Right atrium auricular region (tissue), 2 donors: ENCODE measurements at regions not wholly inside any gene's neighbourhood (a gene's known extent, or its start where the extent isn't known, plus 50 kb on each side); places are given as distances from the start of the nearest gene placed in this dataset.

ENCODE experiments used
- DNase-seq: peaks from one replicate; pipeline ENCODE4 v3.0.0-alpha.2; 2019; ENCODE audit warnings: low spot score
- H3K27ac ChIP-seq, 2 donors: fragments of 200-600 bp; sonication (generic); 1 replicate in 1 of 2; 2 replicates in 1 of 2; pipeline ENCODE4 v1.5.1; 2016 to 2019
- H3K27me3 ChIP-seq, 2 donors: fragments of 200-600 bp; sonication (generic); one replicate each; pipeline versions ENCODE4 v1.5.1 to v1.6.0; 2017 to 2019
- H3K36me3 ChIP-seq: fragments of 200-600 bp; sonication (generic); one replicate; pipeline ENCODE4 v1.5.1; 2016
- H3K4me1 ChIP-seq, 2 donors: fragments of 200-600 bp; sonication (generic); one replicate each; pipeline versions ENCODE4 v1.5.1 to v1.6.0; 2017 to 2019
- H3K4me3 ChIP-seq, 2 donors: fragments of 200-600 bp; sonication (generic); 1 replicate in 1 of 2; 2 replicates in 1 of 2; pipeline ENCODE4 v1.5.1; 2017 to 2019; ENCODE audit warnings: mild to moderate bottlenecking in 1 of 2, moderate library complexity in 1 of 2
- H3K9me3 ChIP-seq, 2 donors: fragments of 200-600 bp; sonication (generic); one replicate each; pipeline ENCODE4 v1.5.1; 2019
- TF ChIP-seq, protein P1 (sequence below), 2 donors: fragments of 200-600 bp; sonication (generic); IDR thresholded peaks; one replicate each; pipeline ENCODE4 v1.5.1; 2019; ENCODE audit warnings: antibody characterized with exemption in 2 of 2

DNA sequence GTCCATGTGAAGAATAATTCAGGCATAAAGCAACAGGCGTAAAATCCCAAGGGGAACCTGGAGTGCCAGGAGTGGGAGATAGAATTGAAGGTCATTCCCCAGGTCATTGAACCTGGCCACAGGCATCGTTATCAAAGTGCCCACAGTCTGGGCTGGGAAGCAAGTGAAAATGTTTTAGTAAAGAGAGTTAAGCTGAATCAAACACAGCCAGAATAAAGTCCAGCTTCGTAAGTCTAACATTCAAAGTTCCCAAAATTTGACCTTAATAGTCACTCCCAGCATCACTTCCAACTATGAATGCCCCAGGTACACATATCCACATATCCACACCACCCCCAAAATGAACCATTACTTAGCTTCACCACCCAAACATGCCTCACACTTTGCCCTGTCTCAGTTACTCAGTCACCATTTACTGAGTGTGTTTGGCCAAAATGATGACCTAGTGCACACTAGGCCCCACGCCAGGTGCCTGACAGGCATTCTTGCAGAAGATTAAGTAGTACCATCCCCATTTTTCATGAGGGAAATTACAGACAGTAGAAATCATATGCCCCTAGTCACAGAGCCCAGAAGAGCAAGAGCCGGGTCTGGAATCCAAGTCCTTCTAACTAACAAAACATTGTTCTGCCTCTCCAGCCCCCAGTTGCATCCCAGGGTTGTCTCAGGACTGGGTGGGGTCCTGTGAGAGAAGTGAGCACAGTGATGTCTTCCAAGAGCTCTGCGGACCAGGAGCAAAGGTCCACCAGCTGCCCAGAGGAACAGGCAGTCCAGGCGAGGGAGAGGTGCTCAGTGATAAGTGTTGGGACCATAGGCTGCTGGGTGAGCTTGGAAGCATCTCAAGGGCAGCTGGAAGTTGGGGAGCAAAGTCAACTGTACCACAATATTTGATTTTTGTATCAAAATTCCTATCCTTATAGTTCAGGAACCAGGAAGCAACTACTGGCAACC is 65.2 kb upstream of the MYCN start:
- TF ChIP-seq, protein P1, sequence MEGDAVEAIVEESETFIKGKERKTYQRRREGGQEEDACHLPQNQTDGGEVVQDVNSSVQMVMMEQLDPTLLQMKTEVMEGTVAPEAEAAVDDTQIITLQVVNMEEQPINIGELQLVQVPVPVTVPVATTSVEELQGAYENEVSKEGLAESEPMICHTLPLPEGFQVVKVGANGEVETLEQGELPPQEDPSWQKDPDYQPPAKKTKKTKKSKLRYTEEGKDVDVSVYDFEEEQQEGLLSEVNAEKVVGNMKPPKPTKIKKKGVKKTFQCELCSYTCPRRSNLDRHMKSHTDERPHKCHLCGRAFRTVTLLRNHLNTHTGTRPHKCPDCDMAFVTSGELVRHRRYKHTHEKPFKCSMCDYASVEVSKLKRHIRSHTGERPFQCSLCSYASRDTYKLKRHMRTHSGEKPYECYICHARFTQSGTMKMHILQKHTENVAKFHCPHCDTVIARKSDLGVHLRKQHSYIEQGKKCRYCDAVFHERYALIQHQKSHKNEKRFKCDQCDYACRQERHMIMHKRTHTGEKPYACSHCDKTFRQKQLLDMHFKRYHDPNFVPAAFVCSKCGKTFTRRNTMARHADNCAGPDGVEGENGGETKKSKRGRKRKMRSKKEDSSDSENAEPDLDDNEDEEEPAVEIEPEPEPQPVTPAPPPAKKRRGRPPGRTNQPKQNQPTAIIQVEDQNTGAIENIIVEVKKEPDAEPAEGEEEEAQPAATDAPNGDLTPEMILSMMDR (IDR thresholded peaks at IDR 0.05): no peak
- H3K9me3 ChIP-seq: peaks cover 0 to 7% of the 10 kb centered on the region in 2 donors
- DNase-seq: no peak
- no peaks in the 10 kb centered on the region for H3K36me3 ChIP-seq
- no peaks in the 10 kb centered on the region for H3K4me1 ChIP-seq
- H3K4me3 ChIP-seq: no peak overlapping the region
- no peaks in the 10 kb centered on the region for H3K27me3 ChIP-seq
- no peak overlapping the region for H3K27ac ChIP-seq

DNA sequence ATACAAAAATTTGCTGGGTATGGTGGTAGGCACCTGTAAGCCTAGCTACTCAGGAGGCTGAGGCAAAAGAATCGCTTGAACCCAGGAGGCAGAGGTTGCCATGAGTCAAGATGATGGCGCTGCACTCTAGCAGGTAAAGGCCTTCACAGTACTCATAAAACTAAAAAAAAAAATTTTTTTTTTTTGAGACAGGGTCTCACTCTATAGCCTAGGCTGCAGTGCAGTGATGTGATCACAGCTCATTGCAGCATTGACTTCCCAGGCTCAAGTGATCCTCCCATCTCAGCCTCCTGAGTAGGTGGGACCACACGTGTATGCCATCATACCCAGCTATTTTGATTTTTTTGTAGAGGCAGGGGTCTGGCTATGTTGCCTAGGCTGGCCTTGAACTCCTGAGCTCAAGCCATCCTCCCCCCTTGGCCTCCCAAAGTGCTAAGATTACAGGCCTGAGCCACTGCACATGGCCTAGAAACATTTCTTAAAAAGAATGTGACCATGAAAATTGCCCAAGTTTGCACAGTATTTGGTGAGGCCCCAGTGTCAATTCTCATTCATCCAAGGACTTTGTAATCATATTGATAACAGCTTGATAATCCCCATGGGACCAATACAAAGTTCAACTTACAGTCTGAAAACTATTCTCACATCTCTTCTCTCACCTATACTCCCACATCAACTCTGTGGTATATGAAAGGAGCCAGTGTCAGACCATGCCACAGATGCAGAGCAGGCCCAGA is 64.2 kb upstream of the MYCN start:
- DNase-seq: no peak
- no peaks in the 10 kb centered on the region for H3K27me3 ChIP-seq
- H3K36me3 ChIP-seq: no peaks in the 10 kb centered on the region
- TF ChIP-seq, protein P1 (IDR thresholded peaks at IDR 0.05): no peak
- peaks cover 0 to 7% of the 10 kb centered on the region in 2 donors for H3K9me3 ChIP-seq
- H3K27ac ChIP-seq: no peak overlapping the region
- no peaks in the 10 kb centered on the region for H3K4me1 ChIP-seq
- no peak overlapping the region for H3K4me3 ChIP-seq

DNA sequence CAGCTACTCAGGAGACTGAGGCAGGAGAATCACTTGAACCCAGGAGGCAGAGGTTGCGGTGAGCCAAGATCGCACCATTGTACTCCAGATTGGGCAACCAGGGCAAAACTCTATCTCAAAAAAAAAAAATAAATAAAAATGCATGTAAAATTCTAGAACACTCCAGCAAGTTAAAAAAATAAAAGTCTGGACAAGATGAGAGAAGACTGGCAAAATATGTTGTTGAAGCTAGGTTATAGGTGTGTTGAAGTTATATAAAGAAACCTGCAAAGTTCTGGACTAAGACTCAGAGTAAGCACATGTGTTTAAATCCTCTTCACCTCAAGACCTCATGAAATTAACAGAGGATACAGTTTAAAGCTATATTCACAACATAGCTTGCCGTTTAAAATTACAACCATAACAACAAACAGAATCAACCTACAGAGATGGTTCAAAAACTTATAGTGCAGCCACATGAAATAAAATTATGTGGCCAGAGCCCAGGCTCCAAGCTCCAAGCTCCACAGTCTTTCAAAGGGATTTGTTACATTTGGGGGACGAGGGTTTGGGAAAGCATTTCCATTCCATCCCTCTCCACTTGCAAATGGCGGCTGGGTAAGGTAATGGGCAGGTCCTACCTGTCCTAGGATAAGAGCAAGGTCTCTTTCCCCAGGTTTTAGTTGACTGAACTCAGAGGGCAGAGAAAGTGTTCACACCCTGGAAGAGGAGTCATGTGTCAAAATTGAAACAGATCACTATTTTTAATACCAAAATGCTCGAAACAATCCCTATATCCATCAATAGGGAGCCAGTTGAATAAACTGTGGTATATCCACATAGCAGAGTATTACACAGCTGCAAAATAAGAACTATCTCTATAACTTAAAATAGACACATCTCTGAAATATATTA is 59.9 kb upstream of the MYCN start:
- no peak overlapping the region for H3K4me3 ChIP-seq
- H3K9me3 ChIP-seq: peaks cover 0 to 7% of the 10 kb centered on the region in 2 donors
- no peaks in the 10 kb centered on the region for H3K36me3 ChIP-seq
- no peak overlapping the region for H3K27ac ChIP-seq
- TF ChIP-seq, protein P1 (IDR thresholded peaks at IDR 0.05): no peak
- DNase-seq: no peak
- H3K4me1 ChIP-seq: no peaks in the 10 kb centered on the region
- H3K27me3 ChIP-seq: no peaks in the 10 kb centered on the region

DNA sequence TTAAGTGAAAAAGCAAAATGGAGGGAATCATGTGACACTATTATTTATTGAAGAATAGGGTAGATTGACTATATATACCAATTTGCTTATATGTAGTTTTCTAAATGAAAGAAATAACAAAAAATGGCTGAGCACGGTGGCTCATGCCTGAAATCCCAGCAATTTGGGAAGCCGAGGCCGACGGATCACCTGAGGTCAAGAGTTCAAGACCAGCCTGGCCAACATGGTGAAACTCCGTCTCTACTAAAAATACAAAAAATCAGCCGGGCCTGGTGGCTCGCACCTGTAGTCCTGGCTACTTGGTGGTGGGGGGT is 59.3 kb upstream of the MYCN start:
- no peak for DNase-seq
- peaks cover 0 to 7% of the 10 kb centered on the region in 2 donors for H3K9me3 ChIP-seq
- TF ChIP-seq, protein P1 (IDR thresholded peaks at IDR 0.05): no peak
- H3K27me3 ChIP-seq: no peaks in the 10 kb centered on the region
- H3K27ac ChIP-seq: no peak overlapping the region
- no peaks in the 10 kb centered on the region for H3K36me3 ChIP-seq
- H3K4me1 ChIP-seq: no peaks in the 10 kb centered on the region
- no peak overlapping the region for H3K4me3 ChIP-seq

DNA sequence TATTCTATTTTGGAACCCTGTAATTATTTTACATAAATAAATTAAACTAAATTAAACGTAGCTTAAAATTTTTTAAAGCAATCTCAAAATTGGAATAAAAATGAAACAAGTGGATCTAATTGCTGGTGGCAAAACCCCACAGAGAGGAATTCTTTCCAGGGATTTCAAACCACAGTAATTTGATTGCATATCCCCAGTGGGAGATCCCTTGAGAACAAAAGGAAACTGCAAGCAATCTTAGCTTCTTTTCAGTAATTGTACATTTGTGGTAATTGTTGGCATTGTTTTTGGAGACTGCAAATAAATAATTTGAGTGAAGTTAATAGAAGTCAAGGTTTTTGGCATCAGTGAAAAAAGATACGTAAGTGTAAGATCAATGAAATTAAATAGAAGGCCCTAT is 58.7 kb upstream of the MYCN start:
- no peaks in the 10 kb centered on the region for H3K4me1 ChIP-seq
- no peaks in the 10 kb centered on the region for H3K27me3 ChIP-seq
- DNase-seq: no peak
- no peak overlapping the region for H3K27ac ChIP-seq
- peaks cover 0 to 7% of the 10 kb centered on the region in 2 donors for H3K9me3 ChIP-seq
- H3K4me3 ChIP-seq: no peak overlapping the region
- no peaks in the 10 kb centered on the region for H3K36me3 ChIP-seq
- TF ChIP-seq, protein P1 (IDR thresholded peaks at IDR 0.05): no peak
